Large intestine (tissue), 3 donors: ENCODE measurements at regions not wholly inside any gene's neighbourhood (a gene's known extent, or its start where the extent isn't known, plus 50 kb on each side); places are given as distances from the start of the nearest gene placed in this dataset.

Source experiments
- DNase-seq, 2 donors: peaks; one replicate each; pipeline versions ENCODE4 v3.0.0 to v3.0.0-alpha.2; 2013
- H3K27ac ChIP-seq: one replicate; pipeline ENCODE4 v1.5.1; 2013; ENCODE audit warnings: low read length
- H3K27me3 ChIP-seq: 2 replicates; pipeline ENCODE4 v1.6.1; 2013; ENCODE audit warnings: low read length; ENCODE audit not compliant: control insufficient read depth, insufficient read depth
- H3K36me3 ChIP-seq: 2 replicates; pipeline ENCODE4 v1.6.1; 2013; ENCODE audit warnings: low read length; ENCODE audit not compliant: control insufficient read depth, insufficient read depth
- H3K4me1 ChIP-seq: one replicate; pipeline ENCODE4 v1.6.1; 2013; ENCODE audit warnings: low read length; ENCODE audit not compliant: control insufficient read depth, insufficient read depth
- H3K4me3 ChIP-seq: one replicate; pipeline ENCODE4 v1.5.1; 2013; ENCODE audit warnings: low read length
- H3K9me3 ChIP-seq: one replicate; pipeline ENCODE4 v1.6.1; 2013; ENCODE audit warnings: mild to moderate bottlenecking, low read depth, low read length, moderate library complexity; ENCODE audit not compliant: control insufficient read depth
- WGBS: methylation state at CpG from one replicate; pipeline ENCODE4 v1.1.5; 2013; ENCODE audit warnings: low lambda C conversion rate; ENCODE audit not compliant: insufficient coverage; 5-methylcytosine and 5-hydroxymethylcytosine counted together

GRCh38 chr18:1261054-1261453 lies 356.4 kb downstream of the ADCYAP1 start:
- DNase-seq, result no peak
- H3K9me3 ChIP-seq, result no peaks in the 10 kb centered on the region
- WGBS, result 100% methylated on average over 3 of the region's 3 CpGs
- H3K4me3 ChIP-seq, result no peak overlapping the region
- no peaks in the 10 kb centered on the region for H3K27me3 ChIP-seq
- H3K4me1 ChIP-seq, result no peaks in the 10 kb centered on the region
- no peak overlapping the region for H3K27ac ChIP-seq
- no peaks in the 10 kb centered on the region for H3K36me3 ChIP-seq

- H3K9me3 ChIP-seq, result no peaks in the 10 kb centered on the region
- H3K4me1 ChIP-seq, result no peaks in the 10 kb centered on the region
- DNase-seq, result no peak
- H3K27me3 ChIP-seq, result no peaks in the 10 kb centered on the region
- H3K36me3 ChIP-seq, result no peaks in the 10 kb centered on the region
- no peak overlapping the region for H3K4me3 ChIP-seq
- H3K27ac ChIP-seq, result no peak overlapping the region
- WGBS, result no CpG with 5 or more reads among the region's 2 CpGs
Measured at GRCh38 chr18:1267021-1267420, 362.4 kb downstream of the ADCYAP1 start.

- H3K27me3 ChIP-seq, result no peaks in the 10 kb centered on the region
- H3K9me3 ChIP-seq, result no peaks in the 10 kb centered on the region
- H3K4me1 ChIP-seq, result no peaks in the 10 kb centered on the region
- WGBS, result no CpG with 5 or more reads among the region's 2 CpGs
- H3K36me3 ChIP-seq, result no peaks in the 10 kb centered on the region
- no peak overlapping the region for H3K4me3 ChIP-seq
- no peak overlapping the region for H3K27ac ChIP-seq
- no peak for DNase-seq
Measured at GRCh38 chr18:1270081-1270480, 365.4 kb downstream of the ADCYAP1 start.

DNA sequence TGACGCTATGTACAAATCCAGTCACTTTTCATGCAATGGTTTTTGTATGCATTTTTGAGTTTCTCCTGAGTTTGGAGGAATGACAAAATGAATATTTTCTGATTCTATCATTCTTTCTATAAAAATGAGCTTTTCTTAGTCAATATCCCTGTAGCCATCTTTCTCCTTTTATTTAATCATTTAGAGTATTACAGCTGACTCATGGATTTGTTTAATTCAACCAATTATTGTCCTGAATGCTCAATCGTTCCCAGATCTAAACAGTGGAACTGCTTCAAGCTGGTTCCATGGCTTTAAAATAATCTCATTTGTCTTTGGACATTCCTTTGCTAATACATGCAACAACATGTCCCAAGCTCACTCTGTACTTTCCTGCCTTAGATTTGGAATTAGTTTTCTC lies 368.8 kb downstream of the ADCYAP1 start:
- H3K27me3 ChIP-seq, result no peaks in the 10 kb centered on the region
- H3K9me3 ChIP-seq, result no peaks in the 10 kb centered on the region
- WGBS, result 87% methylated on average over 2 of the region's 2 CpGs
- no peak overlapping the region for H3K27ac ChIP-seq
- H3K4me1 ChIP-seq, result no peaks in the 10 kb centered on the region
- DNase-seq, result no peak
- no peak overlapping the region for H3K4me3 ChIP-seq
- H3K36me3 ChIP-seq, result no peaks in the 10 kb centered on the region

DNA sequence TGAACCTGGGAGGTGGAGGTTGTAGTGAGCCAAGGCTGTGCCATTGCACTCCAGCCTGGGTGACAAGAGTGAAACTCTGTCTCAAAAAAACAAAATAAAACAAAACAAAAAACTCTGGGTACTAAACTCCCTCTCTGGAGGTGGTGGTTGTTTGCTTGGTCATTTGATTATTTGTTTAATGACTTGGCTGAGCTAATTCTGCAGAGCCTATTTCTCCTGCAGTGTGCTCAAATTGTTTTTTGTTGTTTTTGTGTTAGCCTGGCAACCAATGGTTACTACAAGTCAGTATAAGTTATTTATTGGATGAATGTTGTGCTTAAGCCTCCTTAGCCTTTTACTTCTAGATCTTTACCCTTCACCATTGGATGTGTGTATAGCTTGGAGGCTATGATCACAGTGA lies 387.5 kb downstream of the ADCYAP1 start:
- H3K27me3 ChIP-seq, result no peaks in the 10 kb centered on the region
- no peak overlapping the region for H3K4me3 ChIP-seq
- no peaks in the 10 kb centered on the region for H3K36me3 ChIP-seq
- no peak for DNase-seq
- no peaks in the 10 kb centered on the region for H3K9me3 ChIP-seq
- no peak overlapping the region for H3K27ac ChIP-seq
- no peaks in the 10 kb centered on the region for H3K4me1 ChIP-seq

DNA sequence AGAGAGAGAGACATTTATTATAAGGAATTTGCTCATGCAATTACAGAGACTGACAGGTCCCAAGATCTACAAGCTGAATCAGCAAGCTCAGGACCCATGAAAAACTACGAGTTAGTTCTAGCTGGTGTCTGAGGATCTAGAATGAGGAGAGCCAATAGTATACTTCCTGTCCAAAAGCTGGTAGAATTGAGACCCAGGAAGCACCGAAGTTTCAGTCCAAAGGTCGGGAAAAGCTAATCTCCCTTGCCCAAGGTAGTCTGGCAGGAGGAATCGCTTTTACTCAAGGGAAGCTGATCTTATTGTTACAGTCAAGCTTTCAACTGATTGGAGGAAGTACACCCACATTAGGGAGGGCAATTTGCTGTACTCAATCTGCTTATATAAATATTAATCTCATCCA lies 389.6 kb downstream of the ADCYAP1 start:
- Histone ChIP-seq H3K9me3 (no peaks in the 10 kb centered on the region), H3K27me3 (no peaks in the 10 kb centered on the region), H3K36me3 (no peaks in the 10 kb centered on the region), H3K4me1 (no peaks in the 10 kb centered on the region), H3K27ac (no peak overlapping the region), H3K4me3 (no peak overlapping the region)
- WGBS, result 100% methylated on average over 1 of the region's 4 CpGs
- DNase-seq, result no peak

GRCh38 chr18:1296237-1296636 lies 391.6 kb downstream of the ADCYAP1 start:
- H3K4me1 ChIP-seq, result no peaks in the 10 kb centered on the region
- no peak overlapping the region for H3K4me3 ChIP-seq
- H3K36me3 ChIP-seq, result no peaks in the 10 kb centered on the region
- no peaks in the 10 kb centered on the region for H3K27me3 ChIP-seq
- WGBS, result 60% methylated on average over 1 of the region's 6 CpGs
- no peak overlapping the region for H3K27ac ChIP-seq
- DNase-seq, result no peak
- no peaks in the 10 kb centered on the region for H3K9me3 ChIP-seq

DNA sequence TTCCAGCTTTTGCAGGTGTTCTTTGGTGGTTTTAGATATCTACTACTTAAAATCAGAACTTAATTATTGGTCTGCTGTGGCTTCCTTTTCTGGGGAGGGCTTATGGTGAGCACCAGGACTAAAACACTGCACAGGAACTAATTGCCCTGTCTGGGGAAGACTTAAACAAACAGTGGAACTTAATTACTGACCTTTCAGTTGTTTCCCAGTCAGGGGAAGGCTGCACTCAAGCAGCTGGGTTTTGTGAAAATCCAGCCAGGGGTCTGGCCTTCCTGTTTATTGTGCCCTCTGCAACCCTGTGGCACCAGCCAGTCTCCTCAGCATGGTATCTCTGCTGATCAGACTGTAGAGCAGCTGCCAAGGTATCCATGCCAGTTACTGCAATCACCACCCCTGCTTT lies 398.2 kb downstream of the ADCYAP1 start:
- no peaks in the 10 kb centered on the region for H3K27me3 ChIP-seq
- no peak for DNase-seq
- no peaks in the 10 kb centered on the region for H3K36me3 ChIP-seq
- no peaks in the 10 kb centered on the region for H3K4me1 ChIP-seq
- H3K4me3 ChIP-seq, result no peak overlapping the region
- no peak overlapping the region for H3K27ac ChIP-seq
- no peaks in the 10 kb centered on the region for H3K9me3 ChIP-seq

DNA sequence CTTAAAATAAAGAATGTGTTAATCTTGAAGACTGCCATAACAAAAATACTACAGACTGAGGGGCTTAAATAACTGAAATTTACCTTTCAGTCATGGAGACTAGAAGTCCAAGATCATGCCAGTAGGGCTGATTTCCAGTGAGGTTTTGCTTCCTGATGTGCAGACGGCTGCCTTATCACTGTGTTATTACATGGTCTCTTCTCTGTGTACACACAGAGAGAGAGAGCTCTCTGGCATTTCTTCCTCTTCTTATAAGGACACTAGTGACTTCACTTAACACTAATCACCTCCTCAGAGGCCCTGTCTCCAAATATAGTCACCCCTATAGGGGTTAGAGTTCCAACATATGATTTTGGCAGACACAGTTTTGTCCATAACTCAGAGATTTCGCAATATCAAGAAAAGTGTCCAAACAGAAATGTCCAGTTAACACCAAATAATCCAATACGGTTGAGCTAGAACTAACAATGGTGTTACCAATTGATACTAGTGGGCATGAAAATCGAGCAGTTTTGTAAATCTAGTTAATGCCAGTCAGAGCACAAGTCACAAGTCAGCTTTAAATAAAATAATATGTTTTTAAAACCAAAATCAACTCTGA lies 399.8 kb downstream of the ADCYAP1 start:
- H3K4me3 ChIP-seq, result no peak overlapping the region
- H3K9me3 ChIP-seq, result no peaks in the 10 kb centered on the region
- no peak overlapping the region for H3K27ac ChIP-seq
- H3K4me1 ChIP-seq, result no peaks in the 10 kb centered on the region
- no peak for DNase-seq
- H3K27me3 ChIP-seq, result no peaks in the 10 kb centered on the region
- WGBS, result no CpG with 5 or more reads among the region's 4 CpGs
- H3K36me3 ChIP-seq, result no peaks in the 10 kb centered on the region

GRCh38 chr18:1306641-1307040 lies 402.0 kb downstream of the ADCYAP1 start:
- Histone ChIP-seq H3K4me1 (no peaks in the 10 kb centered on the region), H3K27me3 (no peaks in the 10 kb centered on the region), H3K4me3 (no peak overlapping the region), H3K9me3 (no peaks in the 10 kb centered on the region), H3K36me3 (no peaks in the 10 kb centered on the region), H3K27ac (no peak overlapping the region)
- DNase-seq, result no peak
- WGBS, result no CpG with 5 or more reads among the region's 2 CpGs

GRCh38 chr18:1308686-1309085 lies 404.0 kb downstream of the ADCYAP1 start:
- WGBS, result 92% methylated on average over 2 of the region's 5 CpGs
- Histone ChIP-seq H3K36me3 (no peaks in the 10 kb centered on the region), H3K27ac (no peak overlapping the region), H3K27me3 (no peaks in the 10 kb centered on the region), H3K9me3 (no peaks in the 10 kb centered on the region), H3K4me3 (no peak overlapping the region), H3K4me1 (no peaks in the 10 kb centered on the region)
- DNase-seq, result no peak
